HEK293 (cell line): ENCODE measurements at regions not wholly inside any gene's neighbourhood (a gene's known extent, or its start where the extent isn't known, plus 50 kb on each side); places are given as distances from the start of the nearest gene placed in this dataset.

ENCODE experiments used
- CTCF ChIA-PET: fragments of 350-600 bp; formaldehyde crosslinking; extraction: SDS; loops from one replicate; lab custom pipeline; 2021; ENCODE audit warnings: antibody characterized with exemption; lab: Yijun Ruan, JAX
- POLR2A ChIA-PET: fragments of 300-600 bp; formaldehyde crosslinking; extraction: SDS; loops from one replicate; lab custom pipeline; 2020; ENCODE audit warnings: antibody characterized with exemption, inconsistent platforms; lab: Yijun Ruan, JAX
- H3K27ac ChIP-seq: fragments of 200-500 bp; sonication (Bioruptor generic); 2 replicates; pipeline ENCODE4 v1.5.1; 2014; ENCODE audit warnings: low read depth, low read length, control low read depth, inconsistent platforms; ENCODE audit errors: extremely low read depth
- H3K36me3 ChIP-seq, 2 experiments: fragments of 200-500 bp in 1 of 2; sonication (Bioruptor generic) in 1 of 2; 1 replicate in 1 of 2; 2 replicates in 1 of 2; pipeline ENCODE4 v1.5.1; 2014 to 2017; ENCODE audit warnings: inconsistent platforms in 2 of 2, low read length in 2 of 2; ENCODE audit not compliant: control insufficient read depth in 2 of 2, insufficient read depth in 1 of 2
- H3K4me1 ChIP-seq: fragments of 200-500 bp; sonication (Bioruptor generic); 2 replicates; pipeline ENCODE4 v1.5.1; 2014; ENCODE audit warnings: mild to moderate bottlenecking, low read length, inconsistent platforms; ENCODE audit not compliant: control insufficient read depth, insufficient read depth
- H3K4me3 ChIP-seq: 2 replicates; pipeline ENCODE4 v1.5.1; 2011; ENCODE audit warnings: low read depth, mild to moderate bottlenecking, control low read depth, low read length, moderate library complexity
- H3K9me3 ChIP-seq: fragments of 200-500 bp; sonication (Bioruptor generic); 2 replicates; pipeline ENCODE4 v1.5.1; 2014; ENCODE audit warnings: low read depth, low read length, inconsistent platforms; ENCODE audit not compliant: control insufficient read depth, insufficient read depth
- ATF2 ChIP-seq: fragments of 450-650 bp; formaldehyde crosslinking; IDR thresholded peaks from 2 replicates; pipeline ENCODE4 v1.5.1; 2016; ENCODE audit warnings: missing biosample characterization, missing genetic modification characterization, low read depth
- HOXA7 ChIP-seq: sonication (generic); formaldehyde crosslinking; IDR thresholded peaks from 2 replicates; pipeline ENCODE4 v1.8.1; 2022; ENCODE audit warnings: missing genetic modification reagents, borderline replicate concordance
- MEIS1 ChIP-seq: sonication (generic); formaldehyde crosslinking; IDR thresholded peaks from 2 replicates; pipeline ENCODE4 v1.8.1; 2022; ENCODE audit warnings: missing genetic modification reagents, mild to moderate bottlenecking, borderline replicate concordance
- YY1 ChIP-seq: fragments of 450-650 bp; formaldehyde crosslinking; IDR thresholded peaks from 2 replicates; pipeline ENCODE4 v1.5.1; 2018; ENCODE audit warnings: missing biosample characterization, missing genetic modification characterization
- ZBTB48 ChIP-seq: fragments of 450-650 bp; formaldehyde crosslinking; IDR thresholded peaks from 2 replicates; pipeline ENCODE4 v1.5.1; 2016; ENCODE audit warnings: missing biosample characterization, missing genetic modification characterization
- ZNF10 ChIP-seq: fragments of 450-650 bp; formaldehyde crosslinking; IDR thresholded peaks from 2 replicates; pipeline ENCODE4 v1.5.1; 2017; ENCODE audit warnings: missing biosample characterization, missing genetic modification characterization
- ZNF169 ChIP-seq: fragments of 450-650 bp; formaldehyde crosslinking; IDR thresholded peaks from 2 replicates; pipeline ENCODE4 v1.5.1; 2016; ENCODE audit warnings: missing biosample characterization, missing genetic modification characterization
- ZNF184 ChIP-seq: fragments of 450-650 bp; IDR thresholded peaks from 2 replicates; pipeline ENCODE4 v1.5.1; 2018; ENCODE audit warnings: missing biosample characterization, mild to moderate bottlenecking, missing genetic modification characterization
- ZNF302 ChIP-seq: fragments of 450-650 bp; formaldehyde crosslinking; IDR thresholded peaks from 2 replicates; pipeline ENCODE4 v1.5.1; 2016; ENCODE audit warnings: missing biosample characterization, missing genetic modification characterization, low read depth
- ZNF311 ChIP-seq: fragments of 450-650 bp; formaldehyde crosslinking; IDR thresholded peaks from 2 replicates; pipeline ENCODE4 v1.5.1; 2017; ENCODE audit warnings: missing biosample characterization, missing genetic modification characterization, borderline replicate concordance
- ZNF366 ChIP-seq: fragments of 450-650 bp; formaldehyde crosslinking; conservative IDR thresholded peaks from 2 replicates; pipeline ENCODE4 v1.5.1; 2016; ENCODE audit warnings: missing biosample characterization, missing genetic modification characterization
- ZNF521 ChIP-seq: fragments of 450-650 bp; formaldehyde crosslinking; IDR thresholded peaks from 2 replicates; pipeline ENCODE4 v1.5.1; 2017; ENCODE audit warnings: missing biosample characterization, mild to moderate bottlenecking, missing genetic modification characterization
- ZNF530 ChIP-seq: fragments of 450-650 bp; formaldehyde crosslinking; IDR thresholded peaks from 2 replicates; pipeline ENCODE4 v1.5.1; 2016; ENCODE audit warnings: low read depth, missing biosample characterization, missing genetic modification characterization
- ZNF560 ChIP-seq: fragments of 450-650 bp; formaldehyde crosslinking; IDR thresholded peaks from 2 replicates; pipeline ENCODE4 v1.5.1; 2017; ENCODE audit warnings: missing biosample characterization, missing genetic modification characterization, borderline replicate concordance
- ZNF571 ChIP-seq: fragments of 450-650 bp; formaldehyde crosslinking; IDR thresholded peaks from 2 replicates; pipeline ENCODE4 v1.5.0; 2017; ENCODE audit warnings: missing biosample characterization, missing genetic modification characterization
- ZNF621 ChIP-seq: fragments of 450-650 bp; formaldehyde crosslinking; IDR thresholded peaks from 2 replicates; pipeline ENCODE4 v1.5.1; 2017; ENCODE audit warnings: missing biosample characterization, missing genetic modification characterization
- ZSCAN4 ChIP-seq: fragments of 450-650 bp; formaldehyde crosslinking; IDR thresholded peaks from 2 replicates; pipeline ENCODE4 v1.5.1; 2017; ENCODE audit warnings: missing biosample characterization, missing genetic modification characterization
- TF ChIP-seq, protein P1 (sequence below): fragments of 450-650 bp; formaldehyde crosslinking; IDR thresholded peaks from 2 replicates; pipeline ENCODE4 v1.5.1; 2016; ENCODE audit warnings: missing biosample characterization, missing genetic modification characterization
- TF ChIP-seq, protein P2 (sequence below): fragments of 450-650 bp; formaldehyde crosslinking; IDR thresholded peaks from 2 replicates; pipeline ENCODE4 v1.5.1; 2016; ENCODE audit warnings: missing biosample characterization, missing genetic modification characterization
- TF ChIP-seq, protein P3 (sequence below): fragments of 450-650 bp; formaldehyde crosslinking; IDR thresholded peaks from 2 replicates; pipeline ENCODE4; 2016; ENCODE audit warnings: missing biosample characterization, missing genetic modification characterization

- no peaks in the 10 kb centered on the region for H3K36me3 ChIP-seq
- TF ChIP-seq ZNF10 (tag by site-specific recombination) (no peak), ZNF621 (no peak), ZNF530 (tag by site-specific recombination) (no peak), ZNF302 (no peak), ZNF311 (tag by site-specific recombination) (no peak), ZNF366 (tag by site-specific recombination) (no peak)
- H3K4me1 ChIP-seq, result no peaks in the 10 kb centered on the region
- H3K9me3 ChIP-seq, result no peaks in the 10 kb centered on the region
- no peak overlapping the region for H3K27ac ChIP-seq
- H3K4me3 ChIP-seq, result no peak overlapping the region
- ChIA-PET POLR2A (no interaction called here), CTCF (interaction anchor here (0.6 to 1.5 kb wide), 2 partner anchors 366 to 1240 kb away, joined by 3 read pairs; no protein-coding TSS in a partner anchor)
These were observed 69.8 kb upstream of the ANKFN1 start for GRCh38 chr17:56083475-56083874.

GRCh38 chr17:56085576-56086267, 67.6 kb upstream of the ANKFN1 start:
- TF ChIP-seq ATF2 (tag by site-specific recombination) (0 out of 2 replicates have a peak, but pooled peaks have one; percentile 8), YY1 (tag by site-specific recombination) (no peak)
- POLR2A ChIA-PET, result no interaction called here
- H3K4me3 ChIP-seq, result no peak overlapping the region
- no peaks in the 10 kb centered on the region for H3K4me1 ChIP-seq
- CTCF ChIA-PET, result interaction anchor here (0.6 kb wide), 1 partner anchor 282 kb away, joined by 3 read pairs; no protein-coding TSS in a partner anchor
- no peaks in the 10 kb centered on the region for H3K36me3 ChIP-seq
- H3K9me3 ChIP-seq, result no peaks in the 10 kb centered on the region
- no peak overlapping the region for H3K27ac ChIP-seq

GRCh38 chr17:56087199-56087598, 66.1 kb upstream of the ANKFN1 start:
- CTCF ChIA-PET, result no interaction called here

DNA sequence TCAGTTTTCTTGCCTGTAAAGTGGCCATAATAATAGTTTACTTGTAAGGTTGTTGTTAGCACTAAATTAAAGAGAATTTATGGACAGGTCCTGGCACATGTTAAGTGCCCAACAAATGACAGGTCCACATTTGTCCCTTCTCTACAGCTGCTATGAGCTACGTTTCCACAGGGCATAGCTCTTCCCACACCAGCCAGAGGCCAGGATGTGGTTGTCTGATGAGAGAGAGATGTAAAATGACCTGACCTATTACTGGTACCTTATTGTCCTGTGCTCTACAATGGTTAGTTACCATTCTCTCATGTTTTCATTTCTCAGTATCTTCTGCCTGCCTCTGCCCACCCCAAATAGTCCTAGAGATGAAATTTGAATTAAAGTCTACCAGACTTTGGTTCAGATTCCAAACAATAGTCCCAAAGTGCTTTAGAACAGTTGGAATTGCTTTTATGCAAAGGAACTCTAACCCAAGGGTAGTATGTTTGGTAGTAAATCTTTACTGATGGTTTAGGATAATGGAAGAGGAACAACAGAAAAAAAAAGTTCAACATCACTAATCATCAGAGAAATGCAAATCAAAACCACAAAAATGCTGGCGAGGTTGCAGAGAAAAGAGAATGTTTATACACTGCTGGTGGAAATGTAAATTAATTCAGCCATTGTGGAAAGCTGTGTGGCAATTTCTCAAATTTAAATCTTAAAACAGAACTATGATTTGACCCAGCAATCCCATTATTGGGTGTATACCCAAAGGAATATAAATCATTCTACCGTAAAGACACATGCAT, 57.1 kb upstream of the ANKFN1 start:
- CTCF ChIA-PET, result no interaction called here
- POLR2A ChIA-PET, result no interaction called here
- TF ChIP-seq HOXA7 (CRISPR knock-in tag), result no peak
- TF ChIP-seq MEIS1 (CRISPR knock-in tag), result no peak
- TF ChIP-seq, protein P1, sequence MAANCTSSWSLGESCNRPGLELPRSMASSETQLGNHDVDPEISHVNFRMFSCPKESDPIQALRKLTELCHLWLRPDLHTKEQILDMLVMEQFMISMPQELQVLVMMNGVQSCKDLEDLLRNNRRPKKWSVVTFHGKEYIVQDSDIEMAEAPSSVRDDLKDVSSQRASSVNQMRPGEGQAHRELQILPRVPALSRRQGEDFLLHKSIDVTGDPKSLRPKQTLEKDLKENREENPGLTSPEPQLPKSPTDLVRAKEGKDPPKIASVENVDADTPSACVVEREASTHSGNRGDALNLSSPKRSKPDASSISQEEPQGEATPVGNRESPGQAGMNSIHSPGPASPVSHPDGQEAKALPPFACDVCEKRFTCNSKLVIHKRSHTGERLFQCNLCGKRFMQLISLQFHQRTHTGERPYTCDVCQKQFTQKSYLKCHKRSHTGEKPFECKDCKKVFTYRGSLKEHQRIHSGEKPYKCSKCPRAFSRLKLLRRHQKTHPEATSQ (tag by site-specific recombination), result no peak
- TF ChIP-seq, protein P2, sequence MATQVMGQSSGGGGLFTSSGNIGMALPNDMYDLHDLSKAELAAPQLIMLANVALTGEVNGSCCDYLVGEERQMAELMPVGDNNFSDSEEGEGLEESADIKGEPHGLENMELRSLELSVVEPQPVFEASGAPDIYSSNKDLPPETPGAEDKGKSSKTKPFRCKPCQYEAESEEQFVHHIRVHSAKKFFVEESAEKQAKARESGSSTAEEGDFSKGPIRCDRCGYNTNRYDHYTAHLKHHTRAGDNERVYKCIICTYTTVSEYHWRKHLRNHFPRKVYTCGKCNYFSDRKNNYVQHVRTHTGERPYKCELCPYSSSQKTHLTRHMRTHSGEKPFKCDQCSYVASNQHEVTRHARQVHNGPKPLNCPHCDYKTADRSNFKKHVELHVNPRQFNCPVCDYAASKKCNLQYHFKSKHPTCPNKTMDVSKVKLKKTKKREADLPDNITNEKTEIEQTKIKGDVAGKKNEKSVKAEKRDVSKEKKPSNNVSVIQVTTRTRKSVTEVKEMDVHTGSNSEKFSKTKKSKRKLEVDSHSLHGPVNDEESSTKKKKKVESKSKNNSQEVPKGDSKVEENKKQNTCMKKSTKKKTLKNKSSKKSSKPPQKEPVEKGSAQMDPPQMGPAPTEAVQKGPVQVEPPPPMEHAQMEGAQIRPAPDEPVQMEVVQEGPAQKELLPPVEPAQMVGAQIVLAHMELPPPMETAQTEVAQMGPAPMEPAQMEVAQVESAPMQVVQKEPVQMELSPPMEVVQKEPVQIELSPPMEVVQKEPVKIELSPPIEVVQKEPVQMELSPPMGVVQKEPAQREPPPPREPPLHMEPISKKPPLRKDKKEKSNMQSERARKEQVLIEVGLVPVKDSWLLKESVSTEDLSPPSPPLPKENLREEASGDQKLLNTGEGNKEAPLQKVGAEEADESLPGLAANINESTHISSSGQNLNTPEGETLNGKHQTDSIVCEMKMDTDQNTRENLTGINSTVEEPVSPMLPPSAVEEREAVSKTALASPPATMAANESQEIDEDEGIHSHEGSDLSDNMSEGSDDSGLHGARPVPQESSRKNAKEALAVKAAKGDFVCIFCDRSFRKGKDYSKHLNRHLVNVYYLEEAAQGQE, result no peak
- TF ChIP-seq, protein P3, sequence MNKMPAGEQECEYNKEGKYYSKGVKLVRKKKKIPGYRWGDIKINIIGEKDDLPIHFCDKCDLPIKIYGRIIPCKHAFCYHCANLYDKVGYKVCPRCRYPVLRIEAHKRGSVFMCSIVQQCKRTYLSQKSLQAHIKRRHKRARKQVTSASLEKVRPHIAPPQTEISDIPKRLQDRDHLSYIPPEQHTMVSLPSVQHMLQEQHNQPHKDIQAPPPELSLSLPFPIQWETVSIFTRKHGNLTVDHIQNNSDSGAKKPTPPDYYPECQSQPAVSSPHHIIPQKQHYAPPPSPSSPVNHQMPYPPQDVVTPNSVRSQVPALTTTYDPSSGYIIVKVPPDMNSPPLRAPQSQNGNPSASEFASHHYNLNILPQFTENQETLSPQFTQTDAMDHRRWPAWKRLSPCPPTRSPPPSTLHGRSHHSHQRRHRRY (tag by site-specific recombination), result no peak

More at GRCh38 chr17:56087199-56087598, 66.1 kb upstream of the ANKFN1 start:
- Histone ChIP-seq H3K36me3 (no peaks in the 10 kb centered on the region), H3K27ac (no peak overlapping the region), H3K9me3 (no peaks in the 10 kb centered on the region), H3K4me1 (no peaks in the 10 kb centered on the region), H3K4me3 (no peak overlapping the region)
- TF ChIP-seq ZSCAN4 (tag by site-specific recombination), result no peak
- no peak for TF ChIP-seq ZNF560 (tag by site-specific recombination)
- no peak for TF ChIP-seq ZNF521
- TF ChIP-seq ZNF571 (tag by site-specific recombination), result no peak
- TF ChIP-seq ZNF184 (tag by site-specific recombination), result no peak
- no peak for TF ChIP-seq ZNF169 (tag by site-specific recombination)
- TF ChIP-seq ZBTB48 (tag by site-specific recombination), result no peak
- POLR2A ChIA-PET, result no interaction called here

More for the DNA sequence above, 57.1 kb upstream of the ANKFN1 start:
- Histone ChIP-seq H3K27ac (no peak overlapping the region), H3K36me3 (no peaks in the 10 kb centered on the region), H3K4me3 (no peak overlapping the region), H3K9me3 (no peaks in the 10 kb centered on the region), H3K4me1 (no peaks in the 10 kb centered on the region)
